HG02588 (cell line): ENCODE measurements at regions not wholly inside any gene's neighbourhood (a gene's known extent, or its start where the extent isn't known, plus 50 kb on each side); places are given as distances from the start of the nearest gene placed in this dataset.

Experiments
- ATAC-seq: cut with Tn5 transposase; IDR thresholded peaks from one replicate; pipeline ENCODE4 v1.9.1; 2021; ENCODE audit warnings: mild to moderate bottlenecking, moderate library complexity; ENCODE audit not compliant: unreplicated experiment

GRCh38 chr2:111659361-111660333, 224.3 kb downstream of the ANAPC1 start:
- ATAC-seq, result no peak

GRCh38 chr2:111660811-111661210, 223.2 kb downstream of the ANAPC1 start:
- ATAC-seq, result no peak

- no peak for ATAC-seq
Measured at GRCh38 chr2:111661286-111661940, 222.6 kb downstream of the ANAPC1 start.

DNA sequence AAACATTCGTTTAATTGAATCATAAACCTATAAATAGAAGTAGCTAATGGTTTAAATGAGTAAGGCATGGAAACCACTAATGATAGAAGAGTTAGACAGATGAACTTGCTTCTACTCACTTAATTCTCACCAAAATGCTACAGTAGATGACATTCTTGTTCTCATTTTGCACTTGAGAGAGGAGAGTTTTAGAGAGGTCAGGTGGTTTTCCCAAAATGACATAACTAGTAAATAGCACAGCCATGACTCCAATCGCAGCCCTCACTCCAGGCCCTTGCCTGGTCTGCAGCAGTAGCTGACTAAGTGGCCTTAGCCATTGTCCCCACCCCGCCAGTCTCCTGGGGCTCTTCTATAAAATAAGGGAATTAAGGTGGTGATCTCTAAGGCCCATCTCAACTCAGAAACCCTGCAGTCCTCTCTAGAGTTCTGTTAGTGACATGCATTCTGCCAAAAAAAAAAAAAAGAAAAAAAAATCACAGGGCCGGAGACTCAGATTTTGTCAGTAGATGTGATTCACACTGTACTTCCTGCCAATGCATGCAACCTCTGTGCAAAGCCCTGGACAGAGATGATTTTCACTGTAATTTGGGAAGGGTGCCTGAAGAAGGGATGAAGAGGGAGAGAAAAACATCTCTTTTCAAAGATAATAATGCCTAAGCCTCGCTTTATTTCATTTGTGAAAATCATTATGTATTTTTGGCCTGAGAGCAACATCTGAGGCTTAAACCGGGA, 221.8 kb downstream of the ANAPC1 start:
- no peak for ATAC-seq

GRCh38 chr2:111662771-111663470, 221.1 kb downstream of the ANAPC1 start:
- ATAC-seq, result peak; percentile 86

DNA sequence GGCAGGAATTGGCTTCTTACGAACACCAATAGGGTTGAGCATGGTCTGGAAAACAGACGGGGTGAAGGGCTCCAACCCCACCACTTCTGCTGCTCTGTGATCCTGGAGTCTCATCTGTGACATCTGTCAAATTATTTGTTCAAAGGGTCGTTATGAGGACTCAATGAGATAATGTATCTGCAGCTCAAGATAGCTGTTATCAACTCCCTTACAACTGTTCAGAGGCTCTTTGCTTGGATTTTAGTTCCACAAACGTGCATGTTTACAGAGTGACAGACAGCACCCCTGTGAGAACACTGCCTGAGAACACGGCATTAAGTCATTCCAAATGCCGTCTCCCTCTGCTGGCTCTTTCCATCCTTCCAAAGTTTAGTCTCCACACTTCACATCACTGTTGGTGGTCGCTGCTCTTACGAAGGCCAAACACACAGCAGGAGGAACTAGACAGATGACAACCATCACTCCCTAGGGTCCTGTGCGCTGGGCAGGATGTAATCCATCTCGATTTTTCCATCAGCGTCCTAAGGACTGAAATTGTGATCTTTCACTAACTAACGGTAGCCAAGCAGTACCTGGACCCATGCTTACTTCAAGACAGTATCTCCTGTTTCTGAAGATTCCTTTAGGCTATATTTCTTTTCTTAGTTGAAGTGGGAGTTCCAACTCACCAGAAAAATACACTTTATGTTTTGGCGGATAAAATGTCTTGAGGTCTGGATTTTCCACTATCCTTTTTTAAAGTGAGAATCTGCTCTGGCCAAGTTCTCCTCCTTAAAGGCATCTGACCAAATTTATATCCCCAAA, 220.3 kb downstream of the ANAPC1 start:
- ATAC-seq, result no peak

GRCh38 chr2:111664275-111664850, 219.6 kb downstream of the ANAPC1 start:
- ATAC-seq, result no peak

GRCh38 chr2:111665011-111665410, 219.0 kb downstream of the ANAPC1 start:
- ATAC-seq, result no peak

DNA sequence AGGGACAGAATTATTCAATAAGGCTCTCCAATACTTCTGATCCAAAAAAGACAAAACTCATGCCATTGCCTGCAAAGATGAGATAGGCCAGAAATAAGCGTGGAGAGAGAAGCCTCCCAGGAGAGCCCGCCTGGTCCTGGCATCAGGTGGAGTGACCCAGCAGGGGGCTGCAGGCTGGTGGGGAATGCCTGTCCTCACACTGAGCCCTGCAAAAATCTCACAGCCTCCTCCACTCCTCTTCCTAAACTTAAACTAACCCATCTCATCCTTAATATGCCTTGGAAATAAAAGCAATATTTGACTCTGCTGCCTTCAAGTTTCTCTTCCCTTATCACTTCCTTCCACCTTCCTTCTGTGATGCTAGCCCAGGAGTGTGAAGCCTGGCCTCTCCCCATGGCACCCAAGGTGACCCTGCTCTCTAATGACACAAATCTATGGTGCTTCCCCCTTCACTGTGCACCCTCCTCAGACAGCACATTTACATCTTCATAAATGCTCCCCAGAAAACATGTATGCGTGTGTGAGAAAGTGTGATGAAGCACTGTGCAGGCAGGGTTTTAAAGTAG, 218.4 kb downstream of the ANAPC1 start:
- no peak for ATAC-seq

GRCh38 chr2:111666160-111666559, 217.8 kb downstream of the ANAPC1 start:
- ATAC-seq, result no peak

- ATAC-seq, result no peak
Measured at GRCh38 chr2:111667001-111667400, 217.0 kb downstream of the ANAPC1 start.

DNA sequence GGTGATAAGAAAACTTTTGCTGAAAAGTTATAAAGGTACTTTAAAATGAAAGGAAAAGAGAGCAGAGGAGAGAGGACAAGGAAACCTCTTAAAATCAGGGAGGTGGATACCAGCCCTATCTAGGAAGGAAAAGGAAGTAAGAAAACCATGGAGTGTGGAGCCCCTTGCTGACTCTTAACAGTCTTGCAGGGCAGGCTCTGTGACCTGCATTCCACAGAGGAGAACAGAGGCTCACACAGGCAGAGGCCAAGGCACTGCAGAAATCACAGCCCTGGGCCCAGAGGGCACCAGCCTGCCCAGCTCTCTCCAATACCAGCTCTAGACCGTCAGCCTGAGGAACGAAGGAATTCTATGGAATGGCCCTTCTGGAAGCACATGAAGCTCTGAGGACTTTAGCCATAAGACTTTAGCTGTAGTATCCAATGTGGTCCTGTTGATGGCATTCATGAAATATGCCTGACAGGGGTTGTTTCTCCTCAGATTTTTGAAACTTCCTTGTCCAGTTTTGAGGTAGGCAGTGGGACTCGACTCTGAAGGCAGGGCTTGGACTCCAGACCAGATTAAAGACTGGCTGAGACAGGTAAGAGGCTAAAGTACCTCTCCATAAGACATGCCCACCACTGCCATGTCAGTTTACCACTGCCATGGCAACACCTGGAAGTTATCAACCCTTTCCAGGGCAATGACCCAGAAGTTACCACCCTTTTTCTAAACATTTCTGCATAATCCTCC, 216.3 kb downstream of the ANAPC1 start:
- ATAC-seq, result no peak

GRCh38 chr2:111668274-111668616, 215.7 kb downstream of the ANAPC1 start:
- no peak for ATAC-seq

DNA sequence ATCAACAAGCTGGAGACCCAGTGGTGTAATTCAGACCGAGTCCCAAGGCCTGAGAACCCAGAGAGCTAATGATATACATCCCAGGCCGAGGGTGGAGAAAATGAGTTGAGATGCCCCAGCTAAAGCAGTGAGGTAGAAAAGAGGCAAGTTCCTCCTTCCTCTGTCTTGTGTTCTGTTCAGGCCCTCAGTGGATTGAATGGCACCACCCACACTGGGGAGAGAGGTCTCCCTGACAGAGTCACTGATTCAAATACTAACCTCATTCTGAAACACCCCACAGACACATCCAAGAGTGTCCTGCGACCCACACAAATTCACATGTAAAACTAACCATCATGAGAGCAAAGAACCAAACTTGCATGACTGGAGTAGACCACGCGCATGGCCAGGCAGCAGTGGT, 215.3 kb downstream of the ANAPC1 start:
- no peak for ATAC-seq

- no peak for ATAC-seq
Measured at GRCh38 chr2:111669928-111670695, 213.9 kb downstream of the ANAPC1 start.

GRCh38 chr2:111670776-111671175, 213.2 kb downstream of the ANAPC1 start:
- no peak for ATAC-seq

- no peak for ATAC-seq
Measured at GRCh38 chr2:111671426-111672150, 212.4 kb downstream of the ANAPC1 start.
